ENCODE measurements at regions not wholly inside any gene's neighbourhood (a gene's known extent, or its start where the extent isn't known, plus 50 kb on each side); places are given as distances from the start of the nearest gene placed in this dataset.
"Not testable (repeated sequence)": the region's sequence is repeated elsewhere in the genome, so short reads cannot be mapped to it uniquely, and the experiment has no call there.

DNA sequence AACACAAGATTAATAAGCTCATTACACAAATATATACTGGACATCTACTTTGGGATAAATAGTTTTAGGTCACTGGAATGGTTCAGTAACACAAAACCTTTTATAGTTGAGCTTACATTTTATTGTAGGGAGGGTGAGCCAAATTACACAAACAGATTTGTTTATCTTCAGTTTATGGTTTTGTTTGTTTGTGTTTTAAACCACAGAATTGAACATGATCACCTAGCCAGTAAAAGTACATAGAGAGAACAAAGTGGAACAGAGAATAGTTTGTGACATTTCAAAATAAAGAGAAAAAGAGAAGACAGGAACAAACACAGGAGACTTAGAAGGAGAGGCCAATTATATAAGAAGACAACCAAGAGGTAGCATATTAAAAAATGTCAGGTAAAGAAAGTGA lies 1930.2 kb upstream of the PCDH20 start:
- no peak for DNase-seq (ENCODE audit: low read depth)

DNA sequence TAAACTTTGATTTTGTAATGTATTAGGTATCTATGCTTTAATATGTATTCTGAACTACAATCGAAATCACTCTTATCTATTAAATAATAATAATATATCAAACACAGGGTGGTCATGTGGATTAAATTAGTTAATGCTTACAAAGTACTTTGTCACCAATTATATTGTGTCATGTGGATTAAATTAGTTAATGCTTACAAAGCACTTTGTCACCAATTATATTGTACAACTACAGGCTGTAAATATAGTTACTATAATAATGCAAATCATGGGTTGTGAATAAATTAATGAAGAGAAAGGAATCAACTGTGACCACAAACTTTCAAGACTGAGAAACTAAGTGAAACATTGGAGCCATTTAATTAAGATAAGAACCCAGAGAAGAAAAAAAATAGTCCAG lies 1929.1 kb upstream of the PCDH20 start:
- DNase-seq (ENCODE audit: low read depth), result no peak

DNA sequence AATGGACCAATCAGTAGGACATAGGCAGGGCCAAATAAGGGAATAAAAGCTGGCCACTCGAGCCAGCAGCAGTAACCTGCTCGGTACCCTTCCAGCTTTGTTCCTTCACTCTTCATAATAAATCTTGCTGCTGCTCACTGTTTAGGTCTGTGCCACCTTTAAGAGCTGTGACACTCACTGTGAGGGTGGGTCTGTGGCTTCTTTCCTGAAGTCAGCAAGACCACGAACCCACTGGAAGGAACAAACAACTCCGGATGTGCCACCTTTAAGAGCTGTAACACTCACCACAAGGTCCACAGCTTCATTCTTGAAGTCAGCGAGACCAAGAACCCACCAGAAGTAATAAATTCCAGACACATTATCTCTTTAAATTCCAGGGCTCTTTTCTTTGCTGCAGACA lies 1922.3 kb upstream of the PCDH20 start:
- no peak for DNase-seq (ENCODE audit: low read depth)

DNA sequence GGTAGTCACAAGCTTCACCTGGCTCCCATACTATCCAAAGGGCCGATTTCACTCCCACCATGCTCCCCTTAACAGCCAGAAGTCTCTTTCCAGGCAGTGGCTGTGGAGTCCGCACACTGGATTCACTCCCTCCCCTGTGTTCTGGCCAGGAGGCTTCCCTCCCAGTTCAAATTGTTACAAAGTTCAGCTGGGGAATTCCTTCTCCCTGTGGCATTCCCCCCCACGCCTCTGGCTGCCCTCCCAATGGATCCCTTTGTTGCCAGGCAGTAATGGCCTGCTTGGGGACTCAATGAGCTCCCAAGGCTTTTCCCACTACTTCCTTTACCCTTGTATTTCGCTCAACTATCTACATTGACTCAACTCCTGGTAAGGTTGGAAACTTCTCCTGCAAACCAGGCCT lies 1921.4 kb upstream of the PCDH20 start:
- DNase-seq (ENCODE audit: low read depth), result no peak

DNA sequence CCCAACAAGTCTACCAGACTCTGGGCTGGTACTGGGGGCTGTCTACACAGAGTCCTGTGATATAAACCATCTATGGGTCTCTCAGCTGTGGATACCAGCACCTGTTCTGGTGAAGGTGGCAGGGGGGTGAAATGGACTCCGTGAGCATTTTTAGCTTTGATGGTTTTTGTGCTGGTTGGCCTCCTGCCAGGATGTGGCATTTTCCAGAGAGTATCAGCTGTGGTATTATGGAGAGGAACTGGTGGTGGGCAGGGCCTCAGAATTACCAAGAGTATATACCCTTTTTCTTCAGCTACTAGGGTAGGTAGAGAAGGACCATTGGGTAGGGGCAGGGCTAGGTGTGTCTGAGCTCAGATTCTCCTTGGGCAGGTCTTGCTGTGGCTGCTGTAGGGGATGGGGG lies 1920.9 kb upstream of the PCDH20 start:
- DNase-seq (ENCODE audit: low read depth), result no peak

DNA sequence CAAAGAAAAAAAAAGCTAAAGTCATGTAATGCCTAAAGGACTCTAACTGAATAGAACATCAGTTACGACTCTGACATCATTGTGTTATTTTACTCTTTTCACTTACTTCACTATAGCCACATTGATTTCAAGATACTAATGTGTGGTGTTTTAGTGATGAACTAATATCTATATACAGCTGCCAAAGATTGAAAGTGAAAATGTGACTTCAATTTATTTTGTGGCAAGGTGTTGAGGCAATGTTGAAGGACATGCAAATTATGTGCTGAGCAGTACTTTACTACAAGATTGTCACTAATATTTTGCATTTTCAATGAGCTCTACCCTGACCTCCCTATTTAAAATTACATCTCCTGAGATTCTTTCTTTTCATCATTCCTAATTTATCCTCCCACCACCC lies 1911.9 kb upstream of the PCDH20 start:
- no peak for DNase-seq (ENCODE audit: low read depth)

DNA sequence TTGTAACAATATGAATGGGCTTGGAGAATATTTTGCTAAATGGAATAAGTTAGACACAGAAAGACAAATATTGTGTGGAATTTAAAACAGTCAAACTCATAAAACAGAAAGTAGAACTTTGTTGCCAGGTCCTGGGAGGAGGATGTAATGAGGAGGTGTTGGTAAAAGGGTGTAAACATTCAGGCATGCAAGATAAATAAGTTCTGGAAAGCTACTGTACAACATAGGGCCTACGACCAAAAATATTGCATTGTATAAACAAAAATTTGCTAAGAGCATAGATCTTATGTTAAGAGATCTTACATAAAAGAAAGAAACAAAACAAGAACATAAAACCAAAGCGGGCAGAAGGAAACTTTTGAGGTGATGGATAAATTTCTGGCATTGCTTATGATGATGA lies 1907.8 kb upstream of the PCDH20 start:
- DNase-seq (ENCODE audit: low read depth), result no peak

DNA sequence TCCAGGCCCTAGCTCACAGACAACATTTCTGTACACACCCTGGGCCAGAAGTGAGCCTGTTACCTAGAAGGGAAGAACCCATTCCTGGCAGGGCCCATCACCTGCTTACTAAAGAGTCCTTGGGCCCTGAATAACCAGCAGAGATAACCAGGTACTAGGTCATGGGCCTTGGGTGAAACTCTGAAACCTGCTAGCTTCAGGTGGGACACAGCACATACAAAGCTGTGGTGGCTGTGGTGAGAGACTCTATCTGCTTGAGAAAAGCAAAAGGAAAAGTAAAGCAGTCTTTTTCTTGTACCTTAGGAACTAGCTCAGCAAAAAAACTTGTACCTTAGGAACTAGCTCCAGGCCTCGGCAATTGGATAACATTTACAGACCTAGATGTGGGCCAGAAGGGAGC lies 1895.9 kb upstream of the PCDH20 start:
- DNase-seq (ENCODE audit: low read depth), result no peak

DNA sequence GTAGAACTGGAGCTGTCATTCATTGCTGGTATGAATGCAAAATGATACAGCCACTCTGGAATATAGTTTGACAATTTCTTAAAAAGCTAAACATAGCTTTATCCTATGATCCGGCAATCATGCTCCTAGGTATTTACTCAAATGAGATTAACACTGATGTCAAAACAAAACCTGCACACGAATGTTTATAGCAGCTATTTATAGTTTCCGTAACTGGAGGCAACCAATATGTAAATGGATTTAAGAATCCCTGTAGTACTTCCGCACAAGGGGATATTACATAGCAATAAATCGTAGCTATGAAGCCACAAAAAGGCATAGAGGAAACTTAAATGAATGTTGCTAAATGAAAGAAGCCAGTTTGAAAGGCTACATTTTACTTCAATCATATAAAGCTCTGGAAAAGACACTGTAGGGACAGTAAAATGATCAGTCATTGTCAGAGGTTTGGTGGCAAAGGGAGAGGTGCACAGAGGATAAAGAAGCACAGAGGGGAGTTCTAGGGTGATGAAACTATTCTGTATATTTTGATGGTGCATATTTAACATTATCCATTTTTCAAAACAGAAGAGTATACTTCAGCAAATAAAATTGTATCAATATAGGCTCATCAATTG lies 1893.0 kb upstream of the PCDH20 start:
- DNase-seq (ENCODE audit: low read depth), result no peak

DNA sequence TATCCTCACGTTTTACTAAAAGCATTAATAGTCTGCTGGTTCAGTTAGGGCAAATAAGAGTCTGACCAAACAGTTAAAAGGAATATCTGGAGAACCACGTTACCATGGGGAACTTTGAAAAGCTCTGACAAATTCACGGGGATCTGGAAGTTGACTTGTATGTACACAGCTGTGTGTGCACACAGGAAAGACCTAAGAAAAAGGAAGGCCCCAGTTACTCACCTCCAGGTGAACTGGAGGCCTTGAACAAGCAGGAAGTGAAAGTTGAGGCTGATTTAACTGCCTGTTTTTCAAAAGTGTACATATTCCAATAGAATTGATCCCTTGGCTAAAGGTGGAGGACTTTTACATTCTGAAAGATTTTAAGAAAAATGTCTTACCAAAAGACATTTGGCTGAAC lies 1891.6 kb upstream of the PCDH20 start:
- no peak for DNase-seq (ENCODE audit: low read depth)

DNA sequence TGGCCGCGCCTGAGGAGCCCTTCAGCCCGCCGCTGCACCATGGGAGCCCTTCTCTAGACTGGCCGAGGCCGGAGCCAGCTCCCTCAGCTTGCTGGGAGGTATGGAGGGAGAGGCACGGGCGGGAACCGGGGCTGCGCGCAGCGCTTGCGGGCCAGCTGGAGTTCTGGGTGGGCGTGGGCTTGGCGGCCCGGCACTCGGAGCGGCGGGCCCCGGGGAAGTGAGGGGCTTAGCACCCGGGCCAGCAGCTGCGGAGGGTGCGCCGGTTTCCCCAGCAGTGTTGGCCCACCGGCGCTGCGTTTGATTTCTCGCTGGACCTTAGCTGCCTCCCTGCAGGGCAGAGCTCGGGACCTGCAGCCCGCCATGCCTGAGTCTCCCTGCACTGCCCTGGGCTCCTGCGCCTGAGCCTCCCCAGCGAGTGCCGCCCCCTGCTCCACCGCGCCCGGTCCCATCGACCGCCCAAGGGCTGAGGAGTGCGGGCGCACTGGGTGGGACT lies 1890.0 kb upstream of the PCDH20 start:
- DNase-seq (ENCODE audit: low read depth), result no peak

DNA sequence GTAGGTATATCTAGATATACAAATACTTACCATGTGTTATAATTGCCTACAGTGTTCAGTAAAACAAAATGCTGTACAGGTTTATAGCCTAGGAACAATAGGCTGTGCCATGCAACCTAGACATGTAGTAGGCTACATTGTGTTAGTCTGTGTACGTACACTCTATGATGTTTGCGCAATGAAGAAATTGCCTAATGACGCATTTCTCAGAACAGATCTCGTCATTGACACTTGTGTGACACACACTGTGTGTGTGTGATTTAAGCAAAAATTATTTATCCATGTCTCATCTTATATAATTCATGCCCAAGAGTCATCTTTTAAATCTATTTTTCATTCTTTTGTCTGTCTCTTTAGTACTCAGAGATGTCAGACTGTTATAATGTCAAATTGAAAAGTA lies 1888.8 kb upstream of the PCDH20 start:
- DNase-seq (ENCODE audit: low read depth), result no peak

DNA sequence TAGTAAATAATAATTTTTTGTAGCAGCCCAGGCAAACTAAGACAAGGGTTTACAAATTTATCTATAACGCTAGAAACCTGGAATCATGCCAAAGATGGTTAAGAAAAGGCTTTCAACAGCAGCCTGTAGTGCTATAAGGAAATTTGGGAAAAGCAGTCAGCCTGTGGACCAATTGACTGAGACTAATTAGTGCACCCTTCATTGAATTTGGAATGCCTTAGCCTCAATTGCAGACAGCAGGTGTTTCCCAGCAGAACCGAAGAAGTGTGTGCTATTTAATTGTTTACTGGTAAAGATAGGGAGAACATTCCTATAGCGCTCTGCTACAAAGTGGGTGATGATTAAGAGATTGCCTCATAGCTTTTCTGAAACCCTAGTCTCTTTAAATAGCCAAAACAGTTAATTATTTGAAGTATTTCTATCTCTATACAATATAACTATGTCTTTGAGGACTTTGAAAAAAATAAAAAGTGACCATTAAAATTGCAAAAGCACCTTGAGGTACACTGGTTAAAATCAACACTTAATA lies 1884.3 kb upstream of the PCDH20 start:
- DNase-seq (ENCODE audit: low read depth), result peak; percentile 42

DNA sequence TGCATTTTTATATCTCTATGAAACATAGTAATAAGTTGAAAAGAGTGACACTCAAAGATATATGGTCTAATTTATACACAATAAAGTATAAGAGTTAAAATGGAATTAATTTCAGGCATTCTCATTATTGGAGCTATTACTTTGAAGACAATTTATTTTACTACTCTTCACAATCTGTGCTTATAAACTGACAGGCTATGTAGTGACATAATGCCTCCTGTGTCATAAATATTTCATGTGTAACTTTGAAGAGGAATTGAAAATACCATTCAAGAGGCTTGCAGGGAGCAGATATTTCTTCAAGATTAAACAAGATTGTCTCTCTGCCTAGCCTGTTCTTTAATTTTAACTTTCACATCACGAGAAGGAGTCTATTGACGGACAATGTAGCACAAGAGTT lies 1881.5 kb upstream of the PCDH20 start:
- DNase-seq (ENCODE audit: low read depth), result no peak

DNA sequence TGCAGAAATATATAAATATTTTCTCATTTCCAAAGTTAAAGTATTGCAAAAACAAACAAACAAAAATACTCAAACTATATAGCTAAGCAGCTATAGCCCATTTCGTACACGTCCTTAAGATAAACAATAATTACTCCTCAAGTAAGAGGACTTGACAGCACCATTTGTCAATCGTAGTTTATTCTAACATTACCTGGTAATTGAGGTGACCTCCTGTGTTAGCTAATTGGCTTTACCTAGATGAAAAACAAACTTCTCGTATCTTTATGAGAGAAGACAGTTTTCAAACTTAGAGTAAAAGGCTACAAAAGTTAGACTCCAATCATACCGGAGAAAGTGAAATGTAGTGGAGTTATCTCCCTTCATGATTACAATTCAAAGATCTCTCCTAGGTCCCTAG lies 1876.1 kb upstream of the PCDH20 start:
- no peak for DNase-seq (ENCODE audit: low read depth)

DNA sequence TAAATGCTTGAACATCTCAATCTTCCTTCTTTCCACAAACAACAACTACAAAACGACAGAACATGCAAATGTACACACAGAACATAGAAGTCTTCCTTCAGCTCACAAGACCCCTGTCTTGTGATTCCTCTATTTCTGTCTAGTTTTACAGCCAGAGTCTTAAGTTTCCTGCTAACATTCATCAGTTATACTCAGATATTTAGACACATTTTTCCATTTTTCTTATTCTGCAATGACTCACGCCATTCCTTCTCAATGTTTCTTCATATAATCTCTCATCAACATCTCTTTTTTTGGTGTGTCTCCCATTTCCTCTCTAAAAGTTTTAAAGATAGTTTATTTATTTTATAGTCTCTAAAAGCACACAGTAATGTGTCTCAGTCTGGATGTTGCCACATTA lies 1872.9 kb upstream of the PCDH20 start:
- no peak for DNase-seq (ENCODE audit: low read depth)

DNA sequence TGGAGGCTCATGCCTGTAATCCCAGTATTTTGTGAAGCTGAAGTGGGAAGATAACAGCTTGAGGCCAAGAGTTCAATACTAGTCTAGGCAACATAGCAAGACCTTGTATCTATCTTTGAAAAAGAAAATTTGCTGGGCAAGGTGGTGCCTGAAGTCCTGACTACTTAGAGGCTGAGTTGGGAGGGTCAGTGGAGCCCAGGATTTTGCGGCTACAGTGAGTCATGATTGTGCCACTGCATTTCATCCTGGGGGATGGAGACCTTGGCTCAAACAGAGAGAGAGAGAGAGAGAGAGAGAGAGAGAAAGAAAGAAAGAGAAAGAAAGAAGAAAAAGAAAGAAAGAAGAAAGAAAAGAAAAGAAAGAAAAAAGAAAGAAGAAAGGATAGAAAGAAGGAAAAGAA lies 1872.3 kb upstream of the PCDH20 start:
- DNase-seq (ENCODE audit: low read depth), result no peak

DNA sequence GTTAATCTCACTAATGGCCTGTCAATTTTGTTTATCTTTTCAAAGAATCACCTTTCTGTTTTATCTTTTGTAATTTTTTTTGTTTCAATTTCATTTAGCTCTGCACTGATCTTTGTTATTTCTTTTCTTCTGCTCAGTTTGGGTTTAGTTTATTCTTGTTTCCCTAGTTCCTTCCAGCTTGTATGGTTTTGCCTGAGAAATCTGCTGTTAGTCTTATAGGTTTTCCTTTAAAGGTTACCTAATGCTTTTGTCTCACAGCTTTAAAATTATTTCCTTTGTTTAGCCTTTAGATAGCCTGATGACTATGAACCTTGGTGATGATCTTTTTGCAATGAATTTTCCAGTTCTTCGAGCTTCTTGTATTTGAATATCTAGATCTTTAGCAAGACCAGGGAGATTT lies 1869.8 kb upstream of the PCDH20 start:
- no peak for DNase-seq (ENCODE audit: low read depth)

DNA sequence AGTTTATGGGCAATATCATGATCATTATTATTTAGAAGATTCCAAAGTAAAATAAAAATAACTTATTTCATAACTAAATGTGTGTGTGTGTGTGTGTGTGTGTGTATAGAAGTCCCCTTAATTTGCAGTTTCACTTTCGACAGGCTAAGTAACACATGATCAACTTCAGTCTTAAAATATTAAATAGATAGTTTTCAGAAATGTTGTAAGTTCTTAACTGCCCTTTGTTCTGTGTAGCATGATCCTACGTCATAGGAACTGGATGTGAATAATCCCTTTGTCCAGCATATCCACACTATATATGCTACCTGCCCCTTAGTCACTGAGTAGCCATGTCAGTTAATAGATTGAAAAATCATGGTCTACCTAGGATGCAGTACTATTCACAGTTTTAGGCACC lies 1863.5 kb upstream of the PCDH20 start:
- no peak for DNase-seq (ENCODE audit: low read depth)

DNA sequence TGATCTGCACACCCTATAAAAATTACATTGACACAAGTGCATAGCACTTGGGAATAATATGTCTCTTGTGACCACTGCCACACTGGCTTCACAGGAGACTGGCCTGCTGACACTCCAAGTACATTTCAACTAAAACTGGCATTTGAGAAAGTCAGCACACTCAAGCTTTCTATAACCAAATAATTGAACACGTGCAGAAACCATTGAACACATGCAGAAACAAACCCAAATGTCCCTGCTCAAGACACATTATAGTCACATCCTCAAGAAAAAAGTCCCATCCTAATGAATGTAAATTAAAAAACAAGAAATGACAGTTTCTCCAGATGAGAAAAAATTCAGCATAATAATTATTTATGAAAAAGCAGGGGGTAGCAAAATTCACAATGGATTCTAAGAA lies 1859.1 kb upstream of the PCDH20 start:
- DNase-seq (ENCODE audit: low read depth), result no peak

DNA sequence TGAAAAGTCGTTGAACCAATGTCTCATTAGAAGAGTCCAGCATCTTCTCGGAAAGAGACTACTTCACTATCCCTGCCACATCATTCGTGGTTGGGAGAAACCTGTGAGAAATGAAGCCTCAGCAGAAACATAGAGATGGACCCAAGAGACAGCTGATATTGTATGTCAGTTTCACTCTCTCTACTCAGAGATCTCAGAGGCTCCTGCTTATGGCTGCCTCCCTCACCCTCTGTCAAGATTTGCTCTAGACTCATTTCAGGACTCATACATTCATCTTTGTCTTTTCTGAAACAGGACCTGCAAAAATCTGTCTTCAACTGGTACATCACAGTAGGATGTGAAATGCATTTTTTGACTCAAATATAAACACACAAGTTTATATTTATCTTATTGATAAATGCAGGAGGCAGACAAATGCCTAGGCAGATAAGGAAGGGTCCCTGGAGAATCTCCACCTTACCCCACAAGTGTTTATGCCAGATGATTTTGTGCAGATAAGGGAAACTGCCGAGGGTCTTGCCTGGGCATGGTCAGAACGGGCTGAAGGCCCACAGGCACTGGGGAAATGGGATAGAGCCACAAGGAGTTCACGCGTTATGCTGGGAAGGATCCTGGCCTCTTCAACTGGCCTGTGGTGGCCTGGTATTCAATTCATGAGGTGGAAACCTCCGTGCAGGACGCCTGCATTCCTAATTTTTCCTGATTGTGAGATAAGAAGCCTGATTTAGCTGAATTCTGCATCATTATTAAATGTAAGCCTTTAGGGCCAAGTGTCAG lies 1834.0 kb upstream of the PCDH20 start:
- no peak for DNase-seq (ENCODE audit: low read depth)

DNA sequence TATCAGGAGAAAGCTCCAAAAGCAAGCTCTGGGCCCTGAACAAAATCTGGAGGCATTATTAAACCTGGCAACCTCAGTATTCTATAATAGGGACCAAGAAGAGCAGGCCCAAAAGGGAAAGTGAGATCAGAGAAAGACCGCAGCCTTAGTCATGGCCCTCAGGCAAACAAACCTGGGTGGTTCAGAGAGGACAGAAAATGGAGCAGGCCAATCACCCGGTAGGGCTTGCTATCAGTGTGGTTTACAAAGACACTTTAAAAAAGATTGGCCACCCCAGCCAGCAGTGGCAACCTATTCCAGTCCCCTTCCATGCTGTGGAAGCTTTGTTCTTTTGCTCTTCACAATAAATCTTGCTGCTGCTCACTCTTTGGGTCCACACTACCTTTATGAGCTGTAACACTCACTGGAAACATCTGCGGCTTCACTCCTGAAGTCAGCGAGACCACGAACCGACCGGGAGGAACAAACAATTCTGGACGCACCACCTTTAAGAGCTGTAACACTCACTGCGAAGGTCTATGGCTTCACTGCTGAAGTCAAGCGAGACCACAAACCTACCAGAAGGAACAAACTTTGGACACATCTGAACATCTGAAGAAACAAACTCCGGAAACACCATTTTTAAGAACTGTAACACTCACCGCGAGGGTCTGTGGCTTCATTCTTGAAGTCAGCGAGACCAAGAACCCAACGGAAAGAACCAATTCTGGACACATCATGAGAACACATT lies 1821.2 kb upstream of the PCDH20 start:
- not testable (repeated sequence) for DNase-seq (ENCODE audit: low read depth)

DNA sequence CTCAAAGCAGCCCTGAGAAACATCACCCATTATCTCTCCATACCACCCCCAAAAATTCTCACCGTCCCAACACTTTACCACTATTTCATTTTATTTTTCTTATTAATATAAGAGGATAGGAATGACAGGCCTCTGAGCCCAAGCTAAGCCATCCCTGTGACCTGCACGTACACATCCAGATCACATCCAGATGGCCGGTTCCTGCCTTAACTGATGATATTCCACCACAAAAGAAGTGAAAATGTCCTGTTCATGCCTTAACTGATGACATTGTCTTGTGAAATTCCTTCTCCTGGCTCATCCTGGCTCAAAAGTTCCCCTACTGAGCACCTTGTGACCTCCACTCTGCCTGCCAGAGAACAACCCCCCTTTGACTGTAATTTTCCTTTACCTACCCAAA lies 1802.9 kb upstream of the PCDH20 start:
- DNase-seq (ENCODE audit: low read depth), result not testable (repeated sequence)

Data from renal cortical epithelial cell (primary cell).